Right atrium auricular region (tissue), 2 donors: ENCODE measurements at regions not wholly inside any gene's neighbourhood (a gene's known extent, or its start where the extent isn't known, plus 50 kb on each side); places are given as distances from the start of the nearest gene placed in this dataset.

Experiments used
- DNase-seq: peaks from one replicate; pipeline ENCODE4 v3.0.0-alpha.2; 2019; ENCODE audit warnings: low spot score
- H3K27ac ChIP-seq, 2 donors: fragments of 200-600 bp; sonication (generic); 1 replicate in 1 of 2; 2 replicates in 1 of 2; pipeline ENCODE4 v1.5.1; 2016 to 2019
- H3K27me3 ChIP-seq, 2 donors: fragments of 200-600 bp; sonication (generic); one replicate each; pipeline versions ENCODE4 v1.5.1 to v1.6.0; 2017 to 2019
- H3K36me3 ChIP-seq: fragments of 200-600 bp; sonication (generic); one replicate; pipeline ENCODE4 v1.5.1; 2016
- H3K4me1 ChIP-seq, 2 donors: fragments of 200-600 bp; sonication (generic); one replicate each; pipeline versions ENCODE4 v1.5.1 to v1.6.0; 2017 to 2019
- H3K4me3 ChIP-seq, 2 donors: fragments of 200-600 bp; sonication (generic); 1 replicate in 1 of 2; 2 replicates in 1 of 2; pipeline ENCODE4 v1.5.1; 2017 to 2019; ENCODE audit warnings: mild to moderate bottlenecking in 1 of 2, moderate library complexity in 1 of 2
- H3K9me3 ChIP-seq, 2 donors: fragments of 200-600 bp; sonication (generic); one replicate each; pipeline ENCODE4 v1.5.1; 2019
- CTCF ChIP-seq, 2 donors: fragments of 200-600 bp; sonication (generic); IDR thresholded peaks; one replicate each; pipeline ENCODE4 v1.5.1; 2019; ENCODE audit warnings: antibody characterized with exemption in 2 of 2

DNA sequence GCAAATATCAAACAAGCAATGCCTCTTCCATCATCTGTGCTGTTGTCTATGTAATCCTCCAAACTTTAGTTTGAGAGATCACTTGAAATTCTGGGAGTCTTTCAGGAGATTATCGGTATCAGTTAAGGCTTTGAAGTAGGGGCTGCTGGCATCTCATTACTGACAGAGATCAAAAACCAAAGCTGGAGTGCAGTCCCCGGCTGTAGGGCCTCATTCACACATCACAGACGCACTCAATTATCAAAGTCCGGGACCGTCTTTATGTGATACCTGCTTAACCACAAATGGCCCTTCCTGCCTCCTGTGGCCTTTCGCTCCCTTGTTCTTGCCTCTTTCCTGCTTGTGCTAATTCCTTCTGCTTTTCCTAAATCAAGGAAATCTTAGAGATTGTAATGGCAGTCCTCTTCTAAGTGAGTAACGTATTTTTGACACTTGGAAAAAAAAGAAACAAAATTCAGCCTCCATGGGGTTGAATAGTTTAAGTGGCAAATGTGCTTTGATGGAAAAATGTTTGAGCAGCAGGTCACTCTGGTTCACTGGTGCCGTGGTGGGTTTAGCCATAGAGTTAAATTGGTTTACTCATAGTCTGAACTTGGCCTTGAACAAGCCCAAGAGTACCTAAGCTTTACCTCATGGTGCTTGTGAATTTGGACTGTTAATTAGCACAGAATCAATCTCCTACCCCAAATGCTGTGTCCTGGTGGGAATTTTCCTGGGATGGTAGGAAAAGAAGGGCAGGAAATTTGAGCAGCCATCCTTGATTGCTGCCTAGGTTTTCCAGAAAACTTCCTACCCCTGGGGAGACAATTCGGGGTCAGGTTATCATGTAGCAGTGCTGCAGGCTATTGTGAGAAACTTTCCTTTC is 178.9 kb upstream of the LYZL1 start:
- no peak for TF ChIP-seq CTCF (IDR thresholded peaks at IDR 0.05)
- H3K36me3 ChIP-seq, result no peaks in the 10 kb centered on the region
- no peak for DNase-seq
- no peaks in the 10 kb centered on the region for H3K27me3 ChIP-seq
- H3K27ac ChIP-seq, result no peak overlapping the region
- no peak overlapping the region for H3K4me3 ChIP-seq
- peaks cover 0 to 5% of the 10 kb centered on the region in 2 donors for H3K4me1 ChIP-seq
- no peaks in the 10 kb centered on the region for H3K9me3 ChIP-seq

- Histone ChIP-seq H3K9me3 (peaks cover 4 to 13% of the 10 kb centered on the region in 2 donors), H3K27me3 (no peaks in the 10 kb centered on the region), H3K36me3 (no peaks in the 10 kb centered on the region), H3K4me3 (no peak overlapping the region), H3K27ac (no peak overlapping the region), H3K4me1 (peaks cover 0 to 5% of the 10 kb centered on the region in 2 donors)
- no peak for TF ChIP-seq CTCF (IDR thresholded peaks at IDR 0.05)
- DNase-seq, result no peak
Measured at GRCh38 chr10:29112827-29113615, 175.8 kb upstream of the LYZL1 start.

GRCh38 chr10:29113616-29113945 is 175.3 kb upstream of the LYZL1 start:
- Histone ChIP-seq H3K4me3 (no peak overlapping the region), H3K9me3 (peaks cover 4 to 18% of the 10 kb centered on the region in 2 donors), H3K27ac (no peak overlapping the region), H3K4me1 (peaks cover 0 to 5% of the 10 kb centered on the region in 2 donors), H3K27me3 (no peaks in the 10 kb centered on the region), H3K36me3 (no peaks in the 10 kb centered on the region)
- TF ChIP-seq CTCF (IDR thresholded peaks at IDR 0.05), result no peak
- no peak for DNase-seq

- TF ChIP-seq CTCF (IDR thresholded peaks at IDR 0.05), result no peak
- no peak overlapping the region for H3K4me3 ChIP-seq
- H3K36me3 ChIP-seq, result no peaks in the 10 kb centered on the region
- H3K9me3 ChIP-seq, result peaks cover 4 to 18% of the 10 kb centered on the region in 2 donors
- no peaks in the 10 kb centered on the region for H3K27me3 ChIP-seq
- no peak for DNase-seq
- H3K27ac ChIP-seq, result no peak overlapping the region
- peaks cover 0 to 5% of the 10 kb centered on the region in 2 donors for H3K4me1 ChIP-seq
Measured at GRCh38 chr10:29114141-29114540, 174.7 kb upstream of the LYZL1 start.

GRCh38 chr10:29117781-29118180 is 171.1 kb upstream of the LYZL1 start:
- Histone ChIP-seq H3K4me3 (no peak overlapping the region), H3K9me3 (peaks cover 4 to 18% of the 10 kb centered on the region in 2 donors), H3K27me3 (no peaks in the 10 kb centered on the region), H3K27ac (no peak overlapping the region), H3K36me3 (no peaks in the 10 kb centered on the region), H3K4me1 (peaks cover 0 to 5% of the 10 kb centered on the region in 2 donors)
- no peak for DNase-seq
- no peak for TF ChIP-seq CTCF (IDR thresholded peaks at IDR 0.05)
